ENCODE measurements at regions not wholly inside any gene's neighbourhood (a gene's known extent, or its start where the extent isn't known, plus 50 kb on each side); places are given as distances from the start of the nearest gene placed in this dataset.
A peak's percentile ranks its signal among the peaks of the same experiment; 100 is the strongest.

DNA sequence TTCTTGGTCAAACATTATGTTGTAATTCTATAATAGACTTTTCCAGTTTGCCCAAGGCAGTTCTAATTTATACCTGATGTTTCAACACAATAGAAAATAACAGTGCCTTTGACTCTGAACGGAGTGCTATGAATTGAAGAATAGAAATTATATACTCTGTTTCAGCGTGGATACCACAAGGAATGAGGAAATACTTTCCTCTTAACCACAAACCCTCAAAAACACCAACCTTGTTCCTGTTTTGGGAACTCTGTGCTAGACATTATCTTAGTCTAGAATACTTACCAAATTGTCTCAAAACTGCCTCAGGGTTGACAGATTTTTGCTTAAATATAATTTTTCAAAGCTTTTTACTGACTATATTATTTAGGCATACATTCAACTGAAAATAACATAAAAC, 1629.3 kb downstream of the MRPL39 start:
- WGBS (ENCODE audit: insufficient coverage): no CpG with 5 or more reads among the region's 2 CpGs
- H3K4me1 ChIP-seq (ENCODE audit: control extremely low read depth in 1 of 4, control insufficient read depth in 4 of 4, insufficient read depth in 4 of 4, low read length in 3 of 4): peaks cover 14 to 25% (median 16%) of the 10 kb centered on the region in 4 experiments
- DNase-seq: peak; percentile 66 to 87 (median 86)
- ChIA-PET POLR2A (interaction anchor here (1.0 kb wide), 1 partner anchor 12 kb away, joined by 3 read pairs; no protein-coding TSS in a partner anchor), CTCF (interaction anchor here (1.1 to 1.6 kb wide), 2 partner anchors 9 to 166 kb away, joined by 3 to 5 read pairs; no protein-coding TSS in a partner anchor)
- H3K27me3 ChIP-seq (replicated peaks in 2 of 5; ENCODE audit: control insufficient read depth in 4 of 5, insufficient read depth in 5 of 5, low read length in 4 of 5): peaks cover 2 to 64% (median 14%) of the 10 kb centered on the region in 5 experiments
- no peak overlapping the region for H3K27ac ChIP-seq (ENCODE audit: insufficient read depth in 1 of 2, low read depth in 1 of 2, low read length in 2 of 2, poor library complexity in 1 of 2, severe bottlenecking in 2 of 2)
- no peaks in the 10 kb centered on the region for H3K36me3 ChIP-seq (ENCODE audit: control insufficient read depth in 4 of 4, insufficient read depth in 4 of 4, low read length in 3 of 4)
- H3K4me3 ChIP-seq (ENCODE audit: control insufficient read depth in 1 of 7, extremely low read depth in 1 of 7, insufficient read depth in 4 of 7, low read depth in 2 of 7, low read length in 6 of 7): no peak overlapping the region
- H3K9me3 ChIP-seq (ENCODE audit: control extremely low read depth in 1 of 5, control insufficient read depth in 4 of 5, insufficient read depth in 2 of 5, low read depth in 1 of 5, low read length in 4 of 5): no peaks in the 10 kb centered on the region

DNA sequence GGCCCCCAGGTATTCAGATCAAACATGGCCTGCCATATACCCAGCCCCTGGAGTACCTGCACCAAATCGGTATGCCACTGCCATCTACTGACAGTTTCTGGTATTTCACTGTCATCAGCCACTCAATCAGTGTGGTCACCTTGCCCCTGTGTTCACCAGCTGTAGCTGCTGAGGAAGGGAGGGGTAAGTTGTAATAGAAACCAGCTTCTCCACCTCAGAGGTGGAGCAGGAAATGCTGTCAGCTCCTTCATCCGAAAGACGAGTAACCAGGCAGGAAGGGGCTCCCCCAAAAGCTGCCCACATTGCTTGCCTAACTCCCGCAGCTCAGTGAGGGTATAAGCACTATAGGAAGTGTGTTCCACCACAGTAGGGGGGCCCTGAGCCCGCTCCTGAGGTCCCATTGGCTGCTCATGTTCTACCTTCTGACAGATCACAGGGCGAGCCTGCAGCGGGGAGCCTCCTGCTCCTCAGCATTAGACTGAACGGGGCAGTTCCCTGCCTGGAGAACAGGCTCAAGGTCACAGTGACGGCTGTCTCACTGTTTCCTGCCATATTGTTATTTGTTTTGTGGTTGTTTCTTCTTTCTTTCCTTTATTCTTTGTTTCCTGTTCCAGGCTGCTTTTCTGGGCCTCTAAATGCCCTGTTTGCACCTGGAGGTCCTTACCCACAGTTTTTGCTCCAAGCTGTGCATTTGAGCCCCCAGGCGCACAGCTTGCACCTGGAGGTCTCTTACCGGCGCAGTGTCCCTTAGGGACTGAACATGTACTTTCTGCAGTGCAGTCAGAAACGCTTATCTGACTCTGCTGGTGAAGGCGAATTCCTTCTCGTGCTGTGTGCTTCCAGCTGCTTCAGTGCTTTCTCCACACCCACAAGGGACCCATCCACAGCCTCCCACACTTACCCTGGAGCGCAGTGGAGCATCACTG, 1638.3 kb downstream of the MRPL39 start:
- peak; percentile 93 to 98 (median 98) for DNase-seq
- Histone ChIP-seq H3K27me3 (replicated peaks in 2 of 5; ENCODE audit: control insufficient read depth in 4 of 5, insufficient read depth in 5 of 5, low read length in 4 of 5) (peaks cover 0 to 33% (median 0%) of the 10 kb centered on the region in 5 experiments), H3K4me1 (ENCODE audit: control extremely low read depth in 1 of 4, control insufficient read depth in 4 of 4, insufficient read depth in 4 of 4, low read length in 3 of 4) (peaks cover 2 to 15% (median 11%) of the 10 kb centered on the region in 4 experiments), H3K36me3 (ENCODE audit: control insufficient read depth in 4 of 4, insufficient read depth in 4 of 4, low read length in 3 of 4) (no peaks in the 10 kb centered on the region), H3K9me3 (ENCODE audit: control extremely low read depth in 1 of 5, control insufficient read depth in 4 of 5, insufficient read depth in 2 of 5, low read depth in 1 of 5, low read length in 4 of 5) (no peaks in the 10 kb centered on the region), H3K27ac (ENCODE audit: insufficient read depth in 1 of 2, low read depth in 1 of 2, low read length in 2 of 2, poor library complexity in 1 of 2, severe bottlenecking in 2 of 2) (no peak overlapping the region), H3K4me3 (ENCODE audit: control insufficient read depth in 1 of 7, extremely low read depth in 1 of 7, insufficient read depth in 4 of 7, low read depth in 2 of 7, low read length in 6 of 7) (peak overlapping the region in 4 of 7 experiments; percentile 1 to 61 (median 24))
- ChIA-PET CTCF (interaction anchor here (0.6 to 2.5 kb wide), 14 partner anchors 9 to 164 kb away, joined by 3 to 15 read pairs (median 4); no protein-coding TSS in a partner anchor), POLR2A (no interaction called here)
- 24% methylated on average over 14 of the region's 16 CpGs for WGBS (ENCODE audit: insufficient coverage)

GRCh38 chr21:23968008-23968407, 1639.3 kb downstream of the MRPL39 start:
- no peaks in the 10 kb centered on the region for H3K9me3 ChIP-seq (ENCODE audit: control extremely low read depth in 1 of 5, control insufficient read depth in 4 of 5, insufficient read depth in 2 of 5, low read depth in 1 of 5, low read length in 4 of 5)
- no peaks in the 10 kb centered on the region for H3K36me3 ChIP-seq (ENCODE audit: control insufficient read depth in 4 of 4, insufficient read depth in 4 of 4, low read length in 3 of 4)
- H3K4me1 ChIP-seq (ENCODE audit: control extremely low read depth in 1 of 4, control insufficient read depth in 4 of 4, insufficient read depth in 4 of 4, low read length in 3 of 4): peaks cover 2 to 15% (median 11%) of the 10 kb centered on the region in 4 experiments
- CTCF ChIA-PET: interaction anchor here (1.0 to 2.5 kb wide), 6 partner anchors 10 to 114 kb away, joined by 3 to 15 read pairs (median 4); no protein-coding TSS in a partner anchor
- POLR2A ChIA-PET: no interaction called here
- H3K27ac ChIP-seq (ENCODE audit: insufficient read depth in 1 of 2, low read depth in 1 of 2, low read length in 2 of 2, poor library complexity in 1 of 2, severe bottlenecking in 2 of 2): no peak overlapping the region
- 56% methylated on average over 6 of the region's 6 CpGs for WGBS (ENCODE audit: insufficient coverage)
- DNase-seq: no peak
- no peak overlapping the region for H3K4me3 ChIP-seq (ENCODE audit: control insufficient read depth in 1 of 7, extremely low read depth in 1 of 7, insufficient read depth in 4 of 7, low read depth in 2 of 7, low read length in 6 of 7)
- H3K27me3 ChIP-seq (replicated peaks in 2 of 5; ENCODE audit: control insufficient read depth in 4 of 5, insufficient read depth in 5 of 5, low read length in 4 of 5): peaks cover 0 to 25% (median 0%) of the 10 kb centered on the region in 5 experiments

GRCh38 chr21:23963454-23963853, 1643.8 kb downstream of the MRPL39 start:
- H3K4me1 ChIP-seq (ENCODE audit: control extremely low read depth in 1 of 4, control insufficient read depth in 4 of 4, insufficient read depth in 4 of 4, low read length in 3 of 4): peaks cover 0 to 7% (median 4%) of the 10 kb centered on the region in 4 experiments
- H3K9me3 ChIP-seq (ENCODE audit: control extremely low read depth in 1 of 5, control insufficient read depth in 4 of 5, insufficient read depth in 2 of 5, low read depth in 1 of 5, low read length in 4 of 5): no peaks in the 10 kb centered on the region
- H3K27ac ChIP-seq (ENCODE audit: insufficient read depth in 1 of 2, low read depth in 1 of 2, low read length in 2 of 2, poor library complexity in 1 of 2, severe bottlenecking in 2 of 2): no peak overlapping the region
- DNase-seq: no peak
- CTCF ChIA-PET: no interaction called here
- POLR2A ChIA-PET: no interaction called here
- H3K27me3 ChIP-seq (replicated peaks in 2 of 5; ENCODE audit: control insufficient read depth in 4 of 5, insufficient read depth in 5 of 5, low read length in 4 of 5): peaks cover 0 to 10% (median 0%) of the 10 kb centered on the region in 5 experiments
- H3K4me3 ChIP-seq (ENCODE audit: control insufficient read depth in 1 of 7, extremely low read depth in 1 of 7, insufficient read depth in 4 of 7, low read depth in 2 of 7, low read length in 6 of 7): no peak overlapping the region
- WGBS (ENCODE audit: insufficient coverage): 80% methylated on average over 1 of the region's 2 CpGs
- H3K36me3 ChIP-seq (ENCODE audit: control insufficient read depth in 4 of 4, insufficient read depth in 4 of 4, low read length in 3 of 4): no peaks in the 10 kb centered on the region

DNA sequence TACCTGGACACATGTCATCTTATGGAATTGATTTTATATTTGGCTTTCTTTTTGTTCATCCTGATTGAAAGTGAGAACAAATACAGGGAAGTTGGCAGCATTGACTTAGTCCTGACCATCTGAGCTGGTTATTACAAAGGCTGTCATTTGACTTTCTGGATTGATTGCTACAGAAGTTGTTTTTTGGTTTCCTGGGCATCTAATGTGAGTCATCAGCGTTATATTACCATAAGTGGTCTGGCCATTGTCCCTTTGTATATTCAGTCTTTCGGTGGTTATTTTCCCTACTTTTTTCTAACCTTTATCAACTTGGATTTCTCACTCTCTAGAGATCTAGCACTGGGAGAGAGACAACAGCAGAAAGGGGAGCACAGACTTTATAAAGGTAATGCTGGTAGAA, 1646.5 kb downstream of the MRPL39 start:
- Histone ChIP-seq H3K36me3 (ENCODE audit: control insufficient read depth in 4 of 4, insufficient read depth in 4 of 4, low read length in 3 of 4) (no peaks in the 10 kb centered on the region), H3K27me3 (replicated peaks in 2 of 5; ENCODE audit: control insufficient read depth in 4 of 5, insufficient read depth in 5 of 5, low read length in 4 of 5) (peaks cover 0 to 10% (median 3%) of the 10 kb centered on the region in 5 experiments), H3K27ac (ENCODE audit: insufficient read depth in 1 of 2, low read depth in 1 of 2, low read length in 2 of 2, poor library complexity in 1 of 2, severe bottlenecking in 2 of 2) (no peak overlapping the region), H3K4me1 (ENCODE audit: control extremely low read depth in 1 of 4, control insufficient read depth in 4 of 4, insufficient read depth in 4 of 4, low read length in 3 of 4) (peaks cover 0 to 2% (median under 1%) of the 10 kb centered on the region in 4 experiments), H3K9me3 (ENCODE audit: control extremely low read depth in 1 of 5, control insufficient read depth in 4 of 5, insufficient read depth in 2 of 5, low read depth in 1 of 5, low read length in 4 of 5) (no peaks in the 10 kb centered on the region), H3K4me3 (ENCODE audit: control insufficient read depth in 1 of 7, extremely low read depth in 1 of 7, insufficient read depth in 4 of 7, low read depth in 2 of 7, low read length in 6 of 7) (no peak overlapping the region)
- no CpG with 5 or more reads among the region's 2 CpGs for WGBS (ENCODE audit: insufficient coverage)
- no peak for DNase-seq
- ChIA-PET POLR2A (no interaction called here), CTCF (interaction anchor here (0.6 to 1.2 kb wide), 4 partner anchors 12 to 105 kb away, joined by 3 to 5 read pairs (median 4); no protein-coding TSS in a partner anchor)

DNA sequence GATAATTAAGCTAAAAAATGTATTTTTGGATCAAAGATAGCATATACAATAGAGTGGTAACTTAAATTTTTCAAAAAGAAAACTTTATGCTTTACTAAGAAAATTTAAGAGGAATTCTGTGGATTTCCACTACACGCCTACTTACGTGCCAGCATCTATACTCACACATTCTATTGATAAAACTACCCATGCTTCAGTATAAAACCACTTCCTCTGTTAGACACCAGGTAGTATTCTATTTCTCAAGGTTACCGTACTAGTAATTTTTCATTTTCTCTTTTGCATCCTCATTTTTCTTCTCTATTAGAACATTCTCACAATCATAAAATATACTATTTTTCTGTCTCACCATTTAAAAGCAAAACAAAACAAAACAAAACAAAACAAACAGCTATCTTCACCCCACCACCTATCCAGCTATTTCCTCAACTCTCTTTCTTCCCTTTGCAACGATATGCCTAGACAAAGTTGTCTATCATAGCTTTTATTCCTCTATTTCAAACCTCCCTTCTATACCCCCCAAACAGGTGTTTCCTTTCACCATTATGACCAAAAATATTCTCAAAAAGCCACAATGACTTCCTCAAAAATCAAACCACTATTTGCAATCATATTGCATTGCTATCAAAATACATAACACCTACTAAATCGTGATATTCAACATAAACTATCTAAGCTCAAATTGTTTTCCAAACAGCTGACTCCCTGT, 1652.0 kb downstream of the MRPL39 start:
- no peaks in the 10 kb centered on the region for H3K36me3 ChIP-seq (ENCODE audit: control insufficient read depth in 4 of 4, insufficient read depth in 4 of 4, low read length in 3 of 4)
- H3K9me3 ChIP-seq (ENCODE audit: control extremely low read depth in 1 of 5, control insufficient read depth in 4 of 5, insufficient read depth in 2 of 5, low read depth in 1 of 5, low read length in 4 of 5): no peaks in the 10 kb centered on the region
- WGBS (ENCODE audit: insufficient coverage): 5% methylated on average over 5 of the region's 5 CpGs
- peak; percentile 29 to 91 (median 82) for DNase-seq
- peaks cover 0 to 9% (median 0%) of the 10 kb centered on the region in 5 experiments for H3K27me3 ChIP-seq (replicated peaks in 2 of 5; ENCODE audit: control insufficient read depth in 4 of 5, insufficient read depth in 5 of 5, low read length in 4 of 5)
- ChIA-PET POLR2A (no interaction called here), CTCF (interaction anchor here (2.6 kb wide), 1 partner anchor 19 kb away, joined by 7 read pairs; no protein-coding TSS in a partner anchor)
- H3K4me1 ChIP-seq (ENCODE audit: control extremely low read depth in 1 of 4, control insufficient read depth in 4 of 4, insufficient read depth in 4 of 4, low read length in 3 of 4): peaks cover 6 to 21% (median 14%) of the 10 kb centered on the region in 4 experiments
- peak overlapping the region in 2 of 7 experiments; percentile 26 to 52 for H3K4me3 ChIP-seq (ENCODE audit: control insufficient read depth in 1 of 7, extremely low read depth in 1 of 7, insufficient read depth in 4 of 7, low read depth in 2 of 7, low read length in 6 of 7)
- H3K27ac ChIP-seq (ENCODE audit: insufficient read depth in 1 of 2, low read depth in 1 of 2, low read length in 2 of 2, poor library complexity in 1 of 2, severe bottlenecking in 2 of 2): no peak overlapping the region
